CD14-positive monocyte (primary cell): ENCODE measurements at regions not wholly inside any gene's neighbourhood (a gene's known extent, or its start where the extent isn't known, plus 50 kb on each side); places are given as distances from the start of the nearest gene placed in this dataset.

Source experiments
- DNase-seq, 3 donors: peaks; one replicate each; pipeline ENCODE4 v3.0.0-alpha.2; 2011 to 2022
- H2AFZ ChIP-seq: 2 replicates; pipeline ENCODE4 v1.6.0; 2012; ENCODE audit warnings: mild to moderate bottlenecking, low read depth, low read length, inconsistent platforms; ENCODE audit not compliant: insufficient read depth, poor library complexity, severe bottlenecking
- H3K27ac ChIP-seq, 2 donors: 1 replicate in 1 of 2; 2 replicates in 1 of 2; pipeline ENCODE4 v1.5.1; 2012 to 2013; ENCODE audit warnings: low read length in 2 of 2, control low read depth in 1 of 2, inconsistent platforms in 1 of 2, low read depth in 1 of 2, mild to moderate bottlenecking in 1 of 2
- H3K27me3 ChIP-seq, 2 donors: one replicate each; pipeline versions ENCODE4 v1.6.0 to v1.6.1; 2011 to 2013; ENCODE audit warnings: low read length in 2 of 2; ENCODE audit not compliant: control insufficient read depth in 2 of 2, insufficient read depth in 2 of 2
- H3K36me3 ChIP-seq, 2 donors: replicated peaks in 1 of 2; 1 replicate in 1 of 2; 2 replicates in 1 of 2; pipeline versions ENCODE4 v1.5.1 to v1.6.1; 2012 to 2013; ENCODE audit warnings: low read length in 2 of 2, control low read depth in 1 of 2, inconsistent platforms in 1 of 2, mild to moderate bottlenecking in 1 of 2; ENCODE audit not compliant: insufficient read depth in 2 of 2, control insufficient read depth in 1 of 2
- H3K4me1 ChIP-seq, 2 donors: 1 replicate in 1 of 2; 2 replicates in 1 of 2; pipeline versions ENCODE4 v1.5.1 to v1.6.1; 2012 to 2013; ENCODE audit warnings: low read length in 2 of 2, control low read depth in 1 of 2, inconsistent platforms in 1 of 2, mild to moderate bottlenecking in 1 of 2, moderate library complexity in 1 of 2; ENCODE audit not compliant: insufficient read depth in 2 of 2, control insufficient read depth in 1 of 2
- H3K4me2 ChIP-seq: replicated peaks from 2 replicates; pipeline ENCODE3; 2012; ENCODE audit warnings: low read length, moderate library complexity, mild to moderate bottlenecking; ENCODE audit not compliant: poor library complexity, severe bottlenecking; ENCODE audit errors: extremely low read depth
- H3K4me3 ChIP-seq, 3 experiments: fragments of 200-600 bp in 1 of 3; sonication (generic) in 1 of 3; replicated peaks in 1 of 3; 1 replicate in 2 of 3; 2 replicates in 1 of 3; pipeline ENCODE4 v1.5.1; 2011 to 2013; ENCODE audit warnings: low read length in 3 of 3, mild to moderate bottlenecking in 3 of 3, control low read depth in 2 of 3, low read depth in 2 of 3, inconsistent platforms in 1 of 3, moderate library complexity in 1 of 3
- H3K79me2 ChIP-seq: 2 replicates; pipeline ENCODE4 v1.6.0; 2012; ENCODE audit warnings: mild to moderate bottlenecking, control low read depth, inconsistent platforms, low read length, moderate library complexity; ENCODE audit not compliant: insufficient read depth
- H3K9ac ChIP-seq: 2 replicates; pipeline ENCODE4 v1.6.0; 2017; ENCODE audit warnings: low read length, mild to moderate bottlenecking; ENCODE audit not compliant: insufficient read depth, poor library complexity, severe bottlenecking
- H3K9me3 ChIP-seq, 2 donors: replicated peaks in 1 of 2; 1 replicate in 1 of 2; 2 replicates in 1 of 2; pipeline versions ENCODE4 v1.5.1 to v1.6.1; 2012 to 2013; ENCODE audit warnings: low read length in 2 of 2, control low read depth in 1 of 2; ENCODE audit not compliant: control insufficient read depth in 1 of 2, insufficient read depth in 1 of 2
- H4K20me1 ChIP-seq: 2 replicates; pipeline ENCODE4 v1.6.0; 2012; ENCODE audit warnings: mild to moderate bottlenecking, low read length, control low read depth, moderate library complexity; ENCODE audit not compliant: insufficient read depth
- H3K27ac Mint-ChIP-seq, 7 donors: one replicate each; pipeline ENCODE4 v1.8.0; 2020; ENCODE audit warnings: mild to moderate bottlenecking in 7 of 7, mixed read lengths in 7 of 7, moderate library complexity in 6 of 7, inconsistent platforms in 2 of 7
- H3K27me3 Mint-ChIP-seq, 3 donors: one replicate each; pipeline ENCODE4 v1.8.0; 2021 to 2022; ENCODE audit warnings: low read depth in 3 of 3, mild to moderate bottlenecking in 3 of 3, mixed read lengths in 3 of 3, moderate library complexity in 3 of 3, inconsistent platforms in 1 of 3
- H3K36me3 Mint-ChIP-seq, 2 donors: one replicate each; pipeline ENCODE4 v1.8.0; 2020; ENCODE audit warnings: mixed read lengths in 2 of 2, inconsistent platforms in 1 of 2, mild to moderate bottlenecking in 1 of 2
- H3K4me1 Mint-ChIP-seq: one replicate; pipeline ENCODE4 v1.8.0; 2020; ENCODE audit warnings: mild to moderate bottlenecking, mixed read lengths
- H3K4me3 Mint-ChIP-seq, 2 donors: one replicate each; pipeline ENCODE4 v1.8.0; 2020; ENCODE audit warnings: mild to moderate bottlenecking in 2 of 2, mixed read lengths in 2 of 2, moderate library complexity in 1 of 2
- H3K9me3 Mint-ChIP-seq, 7 donors: one replicate each; pipeline ENCODE4 v1.8.0; 2020 to 2022; ENCODE audit warnings: mixed read lengths in 7 of 7, mild to moderate bottlenecking in 6 of 7, moderate library complexity in 6 of 7, inconsistent platforms in 2 of 7
- WGBS: methylation state at CpG from one replicate; pipeline ENCODE4 v1.1.5; 2013; ENCODE audit warnings: missing lambda C conversion rate; ENCODE audit not compliant: insufficient coverage; 5-methylcytosine and 5-hydroxymethylcytosine counted together
- intact Hi-C, 2 donors: fragments of 100-400 bp; cut with micrococcal nuclease; formaldehyde crosslinking; loops; one replicate each; pipeline versions ENCODE4 v1.15.0 to v1.15.1; 2023
- TF ChIP-seq, protein P1 (sequence below): fragments of 200-600 bp; IDR thresholded peaks from one replicate; pipeline ENCODE4 v1.8.0; 2022; ENCODE audit warnings: antibody characterized with exemption, mild to moderate bottlenecking

DNA sequence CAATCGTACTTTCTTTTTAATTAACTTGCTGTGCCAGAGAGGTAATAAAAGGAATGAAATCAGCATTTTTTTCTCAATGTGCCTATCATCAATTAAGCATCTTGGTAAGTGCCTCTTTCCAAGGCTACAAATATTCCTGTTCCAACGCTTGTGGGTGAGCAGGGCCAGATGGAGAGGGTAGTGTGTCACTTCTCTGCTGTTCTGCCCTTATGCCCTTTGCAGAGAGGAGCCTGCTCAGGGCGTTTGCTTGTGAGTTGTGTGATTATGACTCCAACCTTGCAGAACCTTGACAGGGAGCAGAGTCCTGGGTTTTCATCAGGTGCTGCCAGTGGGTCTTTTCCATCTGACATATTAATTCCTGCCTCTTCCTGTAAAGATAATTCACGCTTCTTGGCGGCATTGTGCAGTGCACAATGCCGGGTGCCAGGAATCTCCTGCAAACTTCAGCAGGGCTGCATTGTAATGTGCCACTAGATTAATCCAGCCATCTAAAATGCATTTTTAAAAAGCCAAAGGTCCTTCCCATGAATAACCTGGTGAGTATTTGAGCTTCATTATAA, 234.4 kb downstream of the ARHGAP12 start:
- peaks cover 7 to 25% (median 17%) of the 10 kb centered on the region in 7 donors for H3K9me3 Mint-ChIP-seq
- intact Hi-C loops, result loop anchor here in 1 of 2 donors (10.0 kb wide), 1 partner anchor 99 kb away; no protein-coding TSS in a partner anchor

DNA sequence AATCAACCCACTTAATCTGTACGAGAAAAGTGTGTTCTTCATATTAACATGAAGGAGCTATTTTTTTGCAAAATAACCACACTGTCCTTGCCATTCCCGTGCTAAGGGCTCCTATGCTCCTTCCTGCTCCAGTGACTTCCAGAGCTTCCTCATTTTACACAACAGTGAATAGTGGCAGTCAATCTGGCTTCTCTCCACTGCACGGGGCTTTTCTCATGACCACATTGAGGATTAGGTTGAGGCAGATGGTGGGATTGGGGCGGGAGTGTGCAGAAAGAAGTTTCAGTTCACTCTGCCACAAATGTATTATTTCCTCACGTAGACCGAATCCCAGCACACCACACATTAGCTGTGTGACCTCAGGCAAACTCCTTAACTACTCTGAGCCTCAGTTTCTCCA, 235.1 kb downstream of the ARHGAP12 start:
- H3K36me3 Mint-ChIP-seq, result peaks cover 0 to 8% of the 10 kb centered on the region in 2 donors
- Histone ChIP-seq H3K9ac (no peak overlapping the region), H3K9me3 (peaks cover 8 to 18% of the 10 kb centered on the region in 2 donors), H3K4me3 (no peak overlapping the region), H2AFZ (no peak overlapping the region), H4K20me1 (no peaks in the 10 kb centered on the region), H3K4me2 (no peak overlapping the region), H3K4me1 (peaks cover 21 to 23% of the 10 kb centered on the region in 2 donors), H3K27ac (no peak overlapping the region), H3K79me2 (no peaks in the 10 kb centered on the region), H3K27me3 (no peaks in the 10 kb centered on the region), H3K36me3 (no peaks in the 10 kb centered on the region)
- H3K4me1 Mint-ChIP-seq, result peaks cover 25% of the 10 kb centered on the region
- WGBS, result no CpG with 5 or more reads among the region's 6 CpGs
- no peak overlapping the region for H3K4me3 Mint-ChIP-seq
- DNase-seq, result peak in 2 of 3 donors; percentile 8 to 18
- no peak overlapping the region for H3K27ac Mint-ChIP-seq
- intact Hi-C loops, result loop anchor here in 1 of 2 donors (10.0 kb wide), 1 partner anchor 99 kb away; no protein-coding TSS in a partner anchor
- H3K27me3 Mint-ChIP-seq, result no peaks in the 10 kb centered on the region
- peaks cover 14 to 32% (median 24%) of the 10 kb centered on the region in 7 donors for H3K9me3 Mint-ChIP-seq
- TF ChIP-seq, protein P1, sequence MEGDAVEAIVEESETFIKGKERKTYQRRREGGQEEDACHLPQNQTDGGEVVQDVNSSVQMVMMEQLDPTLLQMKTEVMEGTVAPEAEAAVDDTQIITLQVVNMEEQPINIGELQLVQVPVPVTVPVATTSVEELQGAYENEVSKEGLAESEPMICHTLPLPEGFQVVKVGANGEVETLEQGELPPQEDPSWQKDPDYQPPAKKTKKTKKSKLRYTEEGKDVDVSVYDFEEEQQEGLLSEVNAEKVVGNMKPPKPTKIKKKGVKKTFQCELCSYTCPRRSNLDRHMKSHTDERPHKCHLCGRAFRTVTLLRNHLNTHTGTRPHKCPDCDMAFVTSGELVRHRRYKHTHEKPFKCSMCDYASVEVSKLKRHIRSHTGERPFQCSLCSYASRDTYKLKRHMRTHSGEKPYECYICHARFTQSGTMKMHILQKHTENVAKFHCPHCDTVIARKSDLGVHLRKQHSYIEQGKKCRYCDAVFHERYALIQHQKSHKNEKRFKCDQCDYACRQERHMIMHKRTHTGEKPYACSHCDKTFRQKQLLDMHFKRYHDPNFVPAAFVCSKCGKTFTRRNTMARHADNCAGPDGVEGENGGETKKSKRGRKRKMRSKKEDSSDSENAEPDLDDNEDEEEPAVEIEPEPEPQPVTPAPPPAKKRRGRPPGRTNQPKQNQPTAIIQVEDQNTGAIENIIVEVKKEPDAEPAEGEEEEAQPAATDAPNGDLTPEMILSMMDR, result no peak

More for the DNA sequence above, 234.4 kb downstream of the ARHGAP12 start:
- TF ChIP-seq, protein P1, result no peak
- H3K4me3 ChIP-seq, result no peak overlapping the region
- H3K27ac Mint-ChIP-seq, result no peak overlapping the region
- WGBS, result 97% methylated on average over 4 of the region's 6 CpGs
- H3K4me3 Mint-ChIP-seq, result no peak overlapping the region
- H3K27me3 ChIP-seq, result no peaks in the 10 kb centered on the region
- peaks cover 0 to 11% of the 10 kb centered on the region in 2 donors for H3K36me3 Mint-ChIP-seq
- no peak overlapping the region for H3K4me2 ChIP-seq
- no peaks in the 10 kb centered on the region for H3K27me3 Mint-ChIP-seq
- H3K79me2 ChIP-seq, result no peaks in the 10 kb centered on the region
- H3K9me3 ChIP-seq, result peaks cover 8 to 11% of the 10 kb centered on the region in 2 donors
- H2AFZ ChIP-seq, result no peak overlapping the region
- no peaks in the 10 kb centered on the region for H3K36me3 ChIP-seq
- H3K4me1 ChIP-seq, result peaks cover 25 to 28% of the 10 kb centered on the region in 2 donors
- H4K20me1 ChIP-seq, result no peaks in the 10 kb centered on the region
- H3K9ac ChIP-seq, result no peak overlapping the region
- H3K27ac ChIP-seq, result no peak overlapping the region
- no peak for DNase-seq
- H3K4me1 Mint-ChIP-seq, result peaks cover 32% of the 10 kb centered on the region
